PFSK-1 (cell line): ENCODE measurements at regions not wholly inside any gene's neighbourhood (a gene's known extent, or its start where the extent isn't known, plus 50 kb on each side); places are given as distances from the start of the nearest gene placed in this dataset.

ENCODE experiments used
- FOXP2 ChIP-seq: optimal IDR thresholded peaks from 2 replicates; pipeline ENCODE3; 2011; ENCODE audit warnings: borderline replicate concordance, control low read depth, inconsistent platforms; ENCODE audit not compliant: insufficient read depth; ENCODE audit errors: extremely low read length, extremely low read depth
- POLR2AphosphoS5 ChIP-seq: IDR thresholded peaks from 2 replicates; pipeline ENCODE4 v1.6.1; 2012; ENCODE audit warnings: low read depth, mild to moderate bottlenecking, control low read depth, low read length, moderate library complexity
- SIN3A ChIP-seq: IDR thresholded peaks from 2 replicates; pipeline ENCODE4 v1.6.1; 2012; ENCODE audit warnings: mild to moderate bottlenecking, low read length, moderate library complexity, borderline replicate concordance; ENCODE audit not compliant: insufficient read depth
- TAF1 ChIP-seq: IDR thresholded peaks from 2 replicates; pipeline ENCODE4 v1.6.1; 2012; ENCODE audit warnings: low read length, control low read depth, borderline replicate concordance; ENCODE audit not compliant: insufficient read depth
- TF ChIP-seq, protein P1 (sequence below), 2 experiments: IDR thresholded peaks; 2 replicates each; pipeline versions ENCODE4 v1.6.1 to v1.8.0; 2011 to 2012; ENCODE audit warnings: low read depth in 2 of 2, low read length in 2 of 2, control low read depth in 1 of 2, inconsistent platforms in 1 of 2, mild to moderate bottlenecking in 1 of 2, moderate library complexity in 1 of 2; ENCODE audit not compliant: insufficient read depth in 1 of 2

DNA sequence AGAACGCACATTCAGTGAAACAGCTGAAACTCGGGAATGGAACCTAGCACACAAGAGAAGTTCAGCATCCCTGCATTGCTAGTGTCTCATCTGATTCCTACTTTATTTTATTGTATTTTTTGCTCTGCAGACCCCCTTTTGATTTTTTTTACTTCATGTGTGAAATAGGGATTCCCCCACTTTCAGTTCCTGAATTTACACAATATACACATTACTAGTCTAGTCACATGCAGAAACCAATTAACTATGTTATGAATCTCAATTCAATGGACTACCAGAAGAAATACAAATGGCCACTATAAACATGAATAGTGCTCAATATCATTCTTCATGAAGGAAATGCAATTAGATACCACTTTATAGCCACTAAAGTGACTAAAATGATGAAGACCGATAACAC is 386.1 kb upstream of the COBL start:
- TF ChIP-seq, protein P1, sequence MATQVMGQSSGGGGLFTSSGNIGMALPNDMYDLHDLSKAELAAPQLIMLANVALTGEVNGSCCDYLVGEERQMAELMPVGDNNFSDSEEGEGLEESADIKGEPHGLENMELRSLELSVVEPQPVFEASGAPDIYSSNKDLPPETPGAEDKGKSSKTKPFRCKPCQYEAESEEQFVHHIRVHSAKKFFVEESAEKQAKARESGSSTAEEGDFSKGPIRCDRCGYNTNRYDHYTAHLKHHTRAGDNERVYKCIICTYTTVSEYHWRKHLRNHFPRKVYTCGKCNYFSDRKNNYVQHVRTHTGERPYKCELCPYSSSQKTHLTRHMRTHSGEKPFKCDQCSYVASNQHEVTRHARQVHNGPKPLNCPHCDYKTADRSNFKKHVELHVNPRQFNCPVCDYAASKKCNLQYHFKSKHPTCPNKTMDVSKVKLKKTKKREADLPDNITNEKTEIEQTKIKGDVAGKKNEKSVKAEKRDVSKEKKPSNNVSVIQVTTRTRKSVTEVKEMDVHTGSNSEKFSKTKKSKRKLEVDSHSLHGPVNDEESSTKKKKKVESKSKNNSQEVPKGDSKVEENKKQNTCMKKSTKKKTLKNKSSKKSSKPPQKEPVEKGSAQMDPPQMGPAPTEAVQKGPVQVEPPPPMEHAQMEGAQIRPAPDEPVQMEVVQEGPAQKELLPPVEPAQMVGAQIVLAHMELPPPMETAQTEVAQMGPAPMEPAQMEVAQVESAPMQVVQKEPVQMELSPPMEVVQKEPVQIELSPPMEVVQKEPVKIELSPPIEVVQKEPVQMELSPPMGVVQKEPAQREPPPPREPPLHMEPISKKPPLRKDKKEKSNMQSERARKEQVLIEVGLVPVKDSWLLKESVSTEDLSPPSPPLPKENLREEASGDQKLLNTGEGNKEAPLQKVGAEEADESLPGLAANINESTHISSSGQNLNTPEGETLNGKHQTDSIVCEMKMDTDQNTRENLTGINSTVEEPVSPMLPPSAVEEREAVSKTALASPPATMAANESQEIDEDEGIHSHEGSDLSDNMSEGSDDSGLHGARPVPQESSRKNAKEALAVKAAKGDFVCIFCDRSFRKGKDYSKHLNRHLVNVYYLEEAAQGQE (IDR thresholded peaks at IDR 0.05; ENCODE audit: insufficient read depth in 1 of 2, low read depth in 2 of 2, low read length in 2 of 2), result no peak
- TF ChIP-seq SIN3A (no peak), POLR2AphosphoS5 (no peak), TAF1 (no peak), FOXP2 (no peak)
